Stimulated activated CD4-positive, alpha-beta T cell treated with anti-CD3 and anti-CD28 coated beads, Interleukin-4, amount 100 ng/mL, for 4 hours (primary cell): ENCODE measurements at regions not wholly inside any gene's neighbourhood (a gene's known extent, or its start where the extent isn't known, plus 50 kb on each side); places are given as distances from the start of the nearest gene placed in this dataset.
"Not testable (repeated sequence)": the region's sequence is repeated elsewhere in the genome, so short reads cannot be mapped to it uniquely, and the experiment has no call there.

Experiments used
- DNase-seq, 2 experiments: peaks; one replicate each; pipeline ENCODE4 v3.0.0-alpha.2; 2020

DNA sequence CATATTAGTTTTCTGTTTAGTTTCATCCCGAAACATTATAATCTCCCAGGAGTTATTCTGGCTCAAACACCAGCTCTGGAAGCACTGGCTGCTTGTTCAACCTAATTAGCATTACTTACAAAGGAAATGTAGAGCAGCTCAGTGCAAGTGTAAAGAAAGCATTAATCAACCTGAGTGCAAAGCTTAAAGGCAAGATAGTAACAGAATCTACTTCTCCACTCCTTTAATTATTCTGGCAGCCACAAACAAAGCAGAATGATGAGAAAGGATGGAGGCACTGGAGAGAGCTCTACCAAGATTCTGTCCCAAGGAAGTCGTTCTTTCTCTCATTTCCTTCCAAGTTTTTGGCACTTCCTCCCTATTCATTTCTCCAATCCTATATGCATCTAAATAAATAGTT, 1384.0 kb downstream of the ZPLD1 start:
- no peak for DNase-seq

DNA sequence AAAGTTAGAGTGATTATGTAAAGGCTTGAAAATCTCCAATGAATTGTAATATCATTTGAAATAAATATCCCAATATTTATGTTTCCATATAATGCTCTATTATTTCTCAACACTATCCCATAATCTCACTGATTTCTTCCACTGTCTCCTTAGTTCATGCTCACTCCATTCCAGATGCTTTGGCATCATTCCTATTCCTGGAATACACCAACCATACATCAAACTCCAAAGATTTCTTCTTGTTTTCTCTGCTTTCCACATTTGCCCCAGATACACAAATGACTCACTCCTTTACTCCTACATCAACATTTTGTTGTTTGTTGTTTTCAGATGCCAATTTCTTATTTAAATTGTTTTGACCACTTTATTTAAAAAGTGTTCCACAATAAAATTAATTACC, 1390.8 kb downstream of the ZPLD1 start:
- no peak for DNase-seq

- DNase-seq: no peak
Measured at GRCh38 chr3:103829723-103830326, 1395.0 kb downstream of the ZPLD1 start.

GRCh38 chr3:103847081-103848062, 1412.6 kb downstream of the ZPLD1 start:
- no peak for DNase-seq

DNA sequence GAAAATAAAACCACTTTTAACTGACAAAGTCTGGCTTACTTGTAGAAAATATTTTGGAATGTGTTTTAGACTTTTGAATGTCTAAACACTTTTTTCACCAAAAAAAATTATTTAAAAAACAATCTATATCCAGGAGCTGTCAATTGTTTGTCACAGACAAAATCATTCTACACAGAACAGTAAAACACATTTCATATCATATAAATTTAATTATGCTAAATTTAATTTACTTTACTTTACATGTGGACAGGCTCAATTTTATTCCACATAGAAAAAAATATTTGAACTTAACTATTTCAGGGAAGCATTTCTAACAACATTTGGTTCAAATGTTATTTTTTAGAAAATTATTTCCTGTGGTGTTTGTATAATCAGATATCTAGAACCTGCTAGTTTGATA, 1417.0 kb downstream of the ZPLD1 start:
- no peak for DNase-seq

GRCh38 chr3:103862415-103862814, 1427.6 kb downstream of the ZPLD1 start:
- no peak for DNase-seq

- no peak for DNase-seq
Measured at GRCh38 chr3:103863381-103863780, 1428.6 kb downstream of the ZPLD1 start.

DNA sequence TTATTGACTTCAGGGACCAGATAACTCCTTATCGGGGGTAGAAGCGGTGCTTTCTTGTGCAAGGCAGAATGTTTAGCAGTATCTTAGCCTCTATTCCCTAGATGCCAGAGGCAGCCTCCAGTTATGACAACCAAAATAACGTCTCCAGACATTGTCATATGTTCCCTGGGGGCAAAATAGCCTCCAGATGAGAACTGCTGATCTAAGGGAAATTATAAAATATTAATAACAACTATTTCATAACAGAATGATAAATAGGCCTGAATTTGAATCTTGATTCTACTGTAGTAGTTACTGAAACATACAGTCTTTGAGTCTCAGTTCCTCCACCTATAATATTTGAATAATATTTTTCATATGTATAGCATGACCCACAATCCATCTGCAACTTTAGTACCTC, 1431.3 kb downstream of the ZPLD1 start:
- DNase-seq: no peak

GRCh38 chr3:103873021-103873420, 1438.2 kb downstream of the ZPLD1 start:
- no peak for DNase-seq

GRCh38 chr3:103873897-103874545, 1439.2 kb downstream of the ZPLD1 start:
- no peak for DNase-seq

DNA sequence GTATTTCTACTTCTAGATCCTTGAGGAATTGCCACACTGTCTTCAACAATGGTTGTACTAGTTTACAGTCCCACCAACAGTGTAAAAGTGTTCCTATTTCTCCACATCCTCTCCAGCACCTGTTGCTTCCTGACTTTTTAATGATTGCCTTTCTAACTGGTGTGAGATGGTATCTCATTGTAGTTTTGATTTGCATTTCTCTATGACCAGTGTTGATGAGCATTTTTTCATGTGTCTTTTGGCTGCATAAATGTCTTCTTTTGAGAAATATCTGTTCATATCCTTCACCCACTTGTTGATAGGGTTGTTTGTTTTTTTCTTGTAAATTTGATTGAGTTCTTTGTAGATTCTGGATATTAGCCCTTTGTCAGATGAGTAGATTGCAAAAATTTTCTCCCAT, 1447.0 kb downstream of the ZPLD1 start:
- DNase-seq: not testable (repeated sequence)

DNA sequence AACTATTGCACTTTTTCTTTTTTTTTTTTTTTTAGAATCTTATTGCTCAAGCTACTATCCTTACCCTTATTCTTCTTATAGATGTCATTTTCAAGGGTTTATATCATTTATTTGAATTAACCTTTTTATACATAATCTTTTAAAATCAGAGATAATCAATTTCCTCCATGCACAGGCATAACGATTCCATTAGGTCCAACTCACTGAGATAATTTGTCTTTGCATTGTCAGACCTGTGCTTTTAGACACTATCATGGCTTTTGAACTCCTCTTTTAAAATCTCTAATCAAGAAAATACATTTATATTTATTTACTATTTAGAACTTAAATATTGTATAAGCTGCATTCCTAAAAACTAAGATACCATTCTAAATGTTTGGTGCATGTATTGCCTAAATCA, 1454.9 kb downstream of the ZPLD1 start:
- DNase-seq: no peak

GRCh38 chr3:103894162-103894822, 1459.5 kb downstream of the ZPLD1 start:
- no peak for DNase-seq

DNA sequence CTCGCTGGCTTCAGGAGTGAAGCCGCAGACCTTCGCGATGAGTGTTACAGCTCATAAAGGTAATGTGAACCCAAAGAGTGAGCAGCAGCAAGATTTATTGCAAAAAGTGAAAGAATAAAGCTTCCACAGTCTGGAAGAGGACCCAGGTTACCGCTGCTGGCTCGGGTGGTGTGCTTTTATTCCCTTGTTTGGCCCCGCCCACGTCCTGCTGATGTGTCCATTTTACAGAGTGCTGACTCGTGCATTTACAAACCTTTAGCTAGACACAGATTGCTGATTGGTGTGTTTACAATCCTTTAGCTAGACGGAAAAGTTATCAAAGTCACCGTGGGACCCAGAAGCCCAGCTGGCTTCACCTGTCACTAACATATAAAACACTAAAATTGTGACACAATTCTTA, 1464.5 kb downstream of the ZPLD1 start:
- no peak for DNase-seq

DNA sequence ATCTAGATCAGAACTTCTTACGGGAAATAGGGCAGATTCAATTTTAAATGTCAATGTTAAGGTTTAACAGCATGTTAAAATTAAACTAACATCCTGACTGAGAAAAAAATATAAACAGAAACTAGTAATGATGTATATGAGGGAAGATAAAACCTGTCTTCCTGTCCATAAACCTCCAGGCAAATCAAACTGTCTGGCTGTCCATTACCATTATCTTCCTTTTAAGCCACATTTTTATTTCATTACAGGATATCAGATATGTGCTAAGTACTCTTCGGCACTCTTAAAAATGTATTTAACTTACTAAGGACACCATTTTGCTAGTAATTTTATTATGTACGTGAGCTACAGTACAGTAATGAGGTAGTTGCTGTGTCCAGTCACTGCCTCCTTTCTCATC, 1461.7 kb upstream of the ALCAM start:
- DNase-seq: no peak

- DNase-seq: no peak
Measured at GRCh38 chr3:103906304-103906703, 1460.4 kb upstream of the ALCAM start.

- DNase-seq: no peak
Measured at GRCh38 chr3:103906808-103907207, 1459.9 kb upstream of the ALCAM start.

DNA sequence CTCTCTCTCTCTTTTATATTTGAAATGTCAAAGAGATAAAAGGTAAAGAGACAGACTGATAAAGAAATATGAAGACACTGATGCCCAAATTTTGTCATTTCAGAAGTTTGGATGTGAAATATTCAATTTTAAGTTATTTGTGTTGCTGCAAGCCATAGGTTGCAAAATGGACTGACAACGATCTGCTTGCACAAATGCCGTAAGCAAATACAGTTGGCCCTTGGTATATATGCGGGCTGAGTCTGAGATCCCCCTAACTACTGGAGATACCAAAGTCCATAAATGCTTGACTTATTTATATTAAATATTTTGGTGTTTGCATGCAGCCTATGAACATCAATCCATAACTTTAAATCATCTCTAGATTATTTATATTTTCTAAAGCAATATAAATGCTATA, 1459.1 kb upstream of the ALCAM start:
- no peak for DNase-seq

GRCh38 chr3:103909395-103909794, 1457.3 kb upstream of the ALCAM start:
- no peak for DNase-seq

DNA sequence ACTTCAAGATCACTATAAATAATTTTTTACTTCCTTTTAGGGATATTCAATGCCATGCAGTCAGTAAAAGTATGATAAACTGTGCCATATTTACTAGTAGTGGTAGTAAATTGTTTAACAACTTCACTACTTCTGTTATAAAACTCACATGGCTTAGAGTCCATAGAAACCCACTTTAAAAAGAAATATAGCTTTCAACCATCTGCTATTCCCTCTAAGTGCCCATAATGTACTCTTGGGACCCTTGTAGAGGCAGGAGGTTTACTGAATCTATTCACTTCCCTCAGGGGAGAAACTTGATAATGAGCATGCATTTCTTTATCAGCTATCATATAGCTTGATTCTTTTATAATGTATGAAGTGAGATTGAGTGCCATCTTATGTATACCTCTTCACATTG, 1448.4 kb upstream of the ALCAM start:
- DNase-seq: no peak

DNA sequence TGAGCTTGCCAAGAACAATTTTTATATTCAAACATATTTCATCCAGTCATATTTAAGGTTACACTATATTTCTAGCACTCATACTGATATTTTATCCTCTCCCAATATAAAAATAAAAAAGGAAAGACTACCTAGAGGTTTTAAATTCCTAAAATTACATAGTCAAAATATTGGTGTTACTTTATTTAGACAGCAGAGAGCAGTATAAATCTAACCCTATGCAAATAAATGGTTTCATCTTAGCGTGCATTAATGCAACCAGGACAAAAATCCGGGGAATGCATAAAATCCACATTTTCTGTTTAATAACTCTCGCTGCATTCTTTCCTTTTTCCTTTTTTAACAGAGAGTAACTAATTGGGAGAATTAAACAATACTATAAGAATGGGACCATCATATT, 1447.4 kb upstream of the ALCAM start:
- no peak for DNase-seq

DNA sequence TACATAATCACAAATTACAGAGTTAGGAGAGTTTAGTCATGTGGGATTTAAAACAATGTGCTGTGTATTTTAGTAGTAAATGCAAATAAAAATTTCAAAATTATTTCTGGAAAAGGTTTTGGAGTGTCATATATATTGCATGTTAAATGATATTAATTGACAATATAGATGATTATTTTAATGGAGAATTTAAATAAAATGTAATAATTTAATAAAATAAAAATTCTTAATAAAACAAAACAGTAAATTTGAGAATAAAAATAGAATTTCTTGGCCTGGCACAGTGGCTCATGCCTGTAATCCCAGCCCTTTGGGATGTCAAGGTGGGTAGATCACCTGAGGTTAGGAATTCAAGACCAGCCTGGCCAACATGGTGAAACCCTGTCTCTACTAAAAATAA, 1442.8 kb upstream of the ALCAM start:
- no peak for DNase-seq

DNA sequence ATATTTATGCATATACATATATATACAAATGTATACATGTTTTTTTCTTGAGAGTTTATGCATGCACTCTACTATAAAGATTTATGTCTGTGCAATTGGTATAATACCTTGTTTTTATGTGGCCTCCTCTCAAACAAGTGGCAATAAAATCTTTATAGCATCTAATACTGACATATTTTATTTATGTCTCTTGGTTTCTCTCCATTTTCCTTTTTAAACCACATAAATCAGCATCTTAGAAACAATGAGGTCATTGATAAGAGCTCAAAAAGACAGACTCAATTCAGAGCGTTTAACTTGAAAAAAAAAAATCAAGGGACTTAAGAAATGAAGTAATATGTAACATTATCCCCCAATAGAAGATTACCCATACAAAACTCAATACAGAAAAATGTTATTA, 1442.2 kb upstream of the ALCAM start:
- no peak for DNase-seq
